ENCODE measurements at regions not wholly inside any gene's neighbourhood (a gene's known extent, or its start where the extent isn't known, plus 50 kb on each side); places are given as distances from the start of the nearest gene placed in this dataset.
A peak's percentile ranks its signal among the peaks of the same experiment; 100 is the strongest.

DNA sequence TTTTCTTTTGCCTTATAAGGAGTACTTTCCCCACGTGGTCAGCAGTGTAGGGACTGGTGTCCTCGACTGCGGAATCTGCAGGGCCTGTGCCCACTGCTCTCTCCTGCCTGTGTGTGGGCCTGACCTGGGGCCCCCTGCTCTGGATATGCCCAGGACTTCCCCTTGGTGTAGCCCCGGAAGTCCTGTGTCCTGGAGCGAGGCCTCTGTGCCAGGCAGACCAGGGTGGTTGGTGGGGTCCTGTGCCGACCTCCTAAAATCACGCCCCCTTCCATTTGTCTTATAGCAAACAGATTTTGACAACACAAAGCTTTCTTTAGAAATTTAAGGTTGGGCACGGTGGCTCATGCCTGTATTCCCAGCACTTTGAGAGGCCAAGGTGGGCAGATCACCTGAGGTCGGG lies 64.2 kb downstream of the DLL1 start (continued):
- TF ChIP-seq ETS1 (IDR thresholded peaks at IDR 0.05) = no peak
- TF ChIP-seq EZH2 (IDR thresholded peaks at IDR 0.05; ENCODE audit: low read depth, unreplicated experiment) = no peak
- no peak for TF ChIP-seq POLR2AphosphoS5 (IDR thresholded peaks at IDR 0.05; ENCODE audit: low read depth)
- TF ChIP-seq EZH2phosphoT487 (IDR thresholded peaks at IDR 0.05; ENCODE audit: unreplicated experiment) = no peak

DNA sequence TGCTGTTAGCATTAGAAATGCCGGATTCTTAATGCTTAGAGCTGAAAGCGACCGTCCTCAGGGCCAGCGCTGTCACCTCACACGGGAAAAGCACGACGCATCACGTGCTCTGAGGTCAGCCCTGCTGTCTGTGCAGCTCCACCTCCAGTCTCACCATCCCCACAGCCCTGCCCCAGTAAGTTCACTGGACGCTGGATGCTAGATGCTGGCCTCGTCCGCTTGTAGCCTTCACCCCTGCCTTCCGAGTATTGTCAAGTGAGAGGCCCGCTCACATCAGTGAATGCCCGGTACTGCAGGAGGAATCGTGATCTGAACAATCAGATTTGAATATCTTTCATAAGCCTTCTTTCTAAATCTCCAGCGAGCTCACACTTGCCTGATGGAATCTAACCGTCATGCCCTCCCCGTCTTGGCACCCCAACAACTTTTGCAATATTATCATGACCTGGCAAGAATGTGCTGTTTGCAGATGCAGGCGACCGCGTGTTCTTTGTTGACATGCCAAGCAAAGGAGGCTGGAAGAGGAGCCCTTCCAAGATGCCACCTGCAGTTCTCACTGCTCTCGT lies 64.9 kb downstream of the DLL1 start:
- peaks cover 19% of the 10 kb centered on the region for H3K4me1 Mint-ChIP-seq
- no peak overlapping the region for H3K4me3 Mint-ChIP-seq
- Histone ChIP-seq H3K36me3 (ENCODE audit: insufficient read depth) (no peaks in the 10 kb centered on the region), H3K27me3 (ENCODE audit: insufficient read depth) (no peaks in the 10 kb centered on the region), H3K27ac (ENCODE audit: low read depth) (no peak overlapping the region), H3K9me2 (ENCODE audit: insufficient read depth) (no peaks in the 10 kb centered on the region), H4K20me1 (replicated peaks; ENCODE audit: insufficient read depth) (no peaks in the 10 kb centered on the region), H3K4me2 (no peak overlapping the region), H2AFZ (peak overlapping the region; percentile 28; the same call in 1 of the 2 replicates), H3K4me3 (no peak overlapping the region), H3F3A (replicated peaks; ENCODE audit: low read depth) (no peaks in the 10 kb centered on the region), H3K79me2 (replicated peaks; ENCODE audit: insufficient read depth) (no peaks in the 10 kb centered on the region), H3K4me1 (ENCODE audit: insufficient read depth) (no peaks in the 10 kb centered on the region)
- H3K36me3 Mint-ChIP-seq (ENCODE audit: low read depth) = no peaks in the 10 kb centered on the region; the same call in 2 of the 3 replicates
- no peak for TF ChIP-seq ZNF462 (CRISPR knock-in tag; IDR thresholded peaks at IDR 0.05)
- no peak for TF ChIP-seq POLR2AphosphoS5 (IDR thresholded peaks at IDR 0.05; ENCODE audit: low read depth)
- no peak for TF ChIP-seq JUNB (IDR thresholded peaks at IDR 0.05; ENCODE audit: unreplicated experiment)
- no peak overlapping the region; the same call in 1 of the 2 replicates for H3K27ac Mint-ChIP-seq
- H3K9me3 Mint-ChIP-seq = no peaks in the 10 kb centered on the region; the same call in 2 of the 3 replicates
- DNase-seq (ENCODE audit: low spot score) = no peak
- no peak for ATAC-seq
- peaks cover 10% of the 10 kb centered on the region for H3K27me3 Mint-ChIP-seq (ENCODE audit: insufficient read depth, low read depth, poor library complexity)

Measured in GM23338 (cell line).